Fibroblast of mammary gland (primary cell): ENCODE measurements at regions not wholly inside any gene's neighbourhood (a gene's known extent, or its start where the extent isn't known, plus 50 kb on each side); places are given as distances from the start of the nearest gene placed in this dataset.

ENCODE experiments used
- DNase-seq: peaks from one replicate; pipeline ENCODE4 v3.0.0-alpha.2; 2010; ENCODE audit warnings: low read depth
- H3K4me3 ChIP-seq: 2 replicates; pipeline ENCODE4 v1.5.1; 2011; ENCODE audit warnings: low read depth, mild to moderate bottlenecking, low read length, moderate library complexity; ENCODE audit not compliant: control insufficient read depth
- CTCF ChIP-seq: conservative IDR thresholded peaks from 2 replicates; pipeline ENCODE4 v1.5.1; 2011; ENCODE audit warnings: low read depth, low read length, inconsistent platforms; ENCODE audit not compliant: control insufficient read depth, insufficient read depth

DNA sequence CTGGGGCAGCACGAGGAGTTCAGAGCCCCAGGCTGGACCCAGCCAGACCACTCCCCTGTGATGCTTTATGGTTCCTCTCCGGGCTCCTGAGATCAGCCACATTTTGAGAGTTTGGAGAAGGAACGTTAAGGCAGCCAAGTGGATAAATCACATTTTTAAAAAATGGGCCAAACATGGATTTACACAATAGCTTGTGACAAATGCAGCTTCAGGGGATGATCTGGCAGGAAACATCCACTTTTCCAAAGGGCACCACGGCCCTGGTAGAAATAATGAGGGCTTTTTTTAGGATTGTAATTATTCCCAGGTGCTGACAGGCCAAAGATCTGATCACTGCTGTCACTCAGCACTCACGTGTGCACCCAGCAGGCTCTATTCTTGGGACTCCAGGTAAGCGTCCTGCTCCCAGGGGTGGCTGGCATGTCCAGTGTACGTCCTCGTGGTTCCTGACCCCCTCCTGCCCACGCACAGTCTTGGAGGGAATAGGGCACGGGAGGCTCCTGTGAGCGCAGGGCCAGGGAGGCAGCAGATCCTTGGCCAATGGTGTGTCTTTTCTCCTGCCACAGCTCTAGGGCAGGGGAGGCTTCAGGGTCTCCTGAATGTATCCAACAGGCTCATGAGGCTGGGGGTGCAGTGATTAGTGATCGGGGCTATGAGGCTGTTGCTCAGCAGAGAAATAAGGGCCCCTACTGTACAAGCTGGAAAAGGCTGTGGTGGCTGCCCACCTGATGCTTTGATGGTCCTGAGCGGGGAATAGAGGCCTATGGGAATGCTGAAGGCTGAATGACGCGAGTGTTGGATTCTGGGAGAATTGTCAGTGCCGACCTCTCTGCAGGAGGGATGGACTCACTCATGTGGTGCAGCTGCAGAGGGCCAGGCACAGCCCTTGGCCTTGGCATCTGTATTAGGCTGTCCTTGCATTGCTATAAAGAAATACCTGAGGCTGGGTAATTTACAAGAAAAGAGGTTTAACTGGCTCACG is 415.7 kb downstream of the PTPRU start:
- no peak for DNase-seq
- TF ChIP-seq CTCF: no peak
- no peak overlapping the region for H3K4me3 ChIP-seq

DNA sequence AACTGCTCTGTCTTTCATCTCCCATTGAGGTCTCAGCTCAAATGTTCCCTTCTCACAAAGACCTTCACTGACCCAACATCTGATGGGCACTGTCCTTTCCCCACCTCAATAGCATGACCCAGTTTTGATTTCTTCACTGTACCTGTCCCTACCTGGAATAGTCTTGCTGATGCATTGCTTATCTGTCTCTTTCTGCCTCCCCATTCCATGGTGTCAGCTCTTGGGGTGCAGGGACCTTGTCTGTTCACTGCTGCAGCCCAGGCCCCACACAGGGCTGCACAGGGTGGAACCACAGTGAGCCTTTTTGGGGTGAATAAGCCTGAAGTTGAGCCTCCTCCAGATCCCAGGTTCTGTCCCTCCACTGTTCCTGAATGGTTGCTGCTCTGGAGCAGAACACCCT is 414.9 kb downstream of the PTPRU start:
- no peak for DNase-seq
- no peak for TF ChIP-seq CTCF
- H3K4me3 ChIP-seq: no peak overlapping the region

DNA sequence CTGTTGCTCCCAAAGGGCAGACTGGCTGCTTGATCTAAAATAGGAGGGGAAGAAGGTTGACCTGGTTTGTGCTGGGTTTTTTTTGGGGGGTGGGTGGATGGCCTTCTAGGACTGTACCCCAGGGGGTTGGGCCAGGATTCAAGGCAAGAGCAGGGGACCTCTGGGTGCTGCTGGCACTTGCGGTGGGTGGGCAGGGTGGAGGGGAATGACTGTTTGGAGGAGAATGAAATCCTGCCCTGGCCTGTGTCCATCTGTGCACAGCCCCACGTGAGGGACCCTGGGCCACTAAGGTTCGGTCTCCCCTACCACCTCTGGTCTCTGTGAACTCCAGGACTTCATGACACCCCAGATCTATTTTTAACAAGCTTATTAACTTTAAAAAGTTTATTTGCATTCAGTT is 414.2 kb downstream of the PTPRU start:
- TF ChIP-seq CTCF: no peak
- no peak overlapping the region for H3K4me3 ChIP-seq
- DNase-seq: no peak

DNA sequence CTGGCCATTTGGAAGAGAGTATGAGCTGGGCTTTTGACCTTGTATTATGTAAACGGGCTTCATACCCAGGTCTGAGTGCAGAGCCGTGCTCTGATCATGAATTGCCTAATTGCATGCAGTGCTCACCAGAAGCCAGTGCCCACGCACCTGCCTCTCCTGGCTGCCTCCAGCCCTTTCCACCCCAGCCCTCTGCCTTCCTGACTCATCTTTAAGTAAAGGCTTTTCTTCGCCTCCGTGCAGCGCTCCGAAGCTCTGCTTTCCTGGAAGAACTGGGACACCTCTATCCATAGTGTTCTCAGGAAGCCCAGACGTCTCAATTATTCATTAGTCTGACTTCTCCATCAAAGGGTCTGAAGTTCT is 413.7 kb downstream of the PTPRU start:
- no peak for DNase-seq
- no peak overlapping the region for H3K4me3 ChIP-seq
- TF ChIP-seq CTCF: no peak

GRCh38 chr1:29649189-29650040 is 413.1 kb downstream of the PTPRU start:
- no peak overlapping the region for H3K4me3 ChIP-seq
- no peak for DNase-seq
- TF ChIP-seq CTCF: no peak

DNA sequence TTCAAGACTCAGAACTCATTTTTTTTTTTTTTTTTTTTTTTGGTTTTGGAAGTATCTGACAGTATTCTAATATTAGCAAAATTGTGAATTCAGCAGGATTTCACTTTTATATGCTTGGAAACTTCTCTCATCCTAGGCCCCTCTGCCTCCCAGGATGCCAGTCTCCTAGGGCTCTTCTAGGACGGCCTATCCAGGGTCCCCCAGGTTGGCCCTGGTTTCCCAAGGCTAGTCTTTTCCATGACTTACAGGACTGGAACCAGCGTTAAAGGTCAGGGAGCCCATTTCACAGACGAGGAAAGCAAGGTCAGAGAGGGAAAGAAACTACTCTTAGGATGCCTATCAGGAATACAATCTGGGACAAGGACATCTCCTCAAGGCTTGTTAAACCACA is 412.5 kb downstream of the PTPRU start:
- no peak overlapping the region for H3K4me3 ChIP-seq
- DNase-seq: no peak
- no peak for TF ChIP-seq CTCF
